K562 (cell line): ENCODE measurements at regions not wholly inside any gene's neighbourhood (a gene's known extent, or its start where the extent isn't known, plus 50 kb on each side); places are given as distances from the start of the nearest gene placed in this dataset.

Experiments
- ATAC-seq: fragments of 200-7000 bp; cut with Tn5 transposase; 3 replicates; pipeline ENCODE4 v1.9.1; 2020; ENCODE audit warnings: moderate library complexity
- BruUV-seq: library from RNA; stranded (reverse); fragments of 400-500 nt; replicated peaks from 2 replicates; lab custom pipeline; 2021; lab: Mats Ljungman, UMichigan
- CTCF ChIA-PET: fragments of 300-600 bp; formaldehyde crosslinking; extraction: SDS; loops from one replicate; lab custom pipeline; 2021; ENCODE audit warnings: low intra/inter-chr PET ratio; lab: Yijun Ruan, JAX
- POLR2A ChIA-PET: fragments of 300-600, 350-650 bp; sonication (Branson Sonifier 250); formaldehyde crosslinking; extraction: SDS; loops from one replicate; lab custom pipeline; 2021; ENCODE audit warnings: antibody characterized with exemption, inconsistent platforms; lab: Yijun Ruan, JAX
- DNase-seq, 4 experiments: peaks; one replicate each; pipeline versions ENCODE4 v3.0.0 to v3.0.0-alpha.2; 2011 to 2018; ENCODE audit warnings: low spot score in 3 of 4, mixed read lengths in 3 of 4; ENCODE audit errors: extremely low read depth in 1 of 4
- FAIRE-seq: peaks from 2 replicates; lab custom pipeline; 2011; peaks lifted over from hg19 to GRCh38; lab: Jason Lieb, UNC
- H2AFZ ChIP-seq: 2 replicates; pipeline ENCODE4 v1.6.0; 2011; ENCODE audit warnings: low read depth, low read length, control low read depth, inconsistent platforms
- H3K27ac ChIP-seq: fragments of 200-600 bp; 3 replicates; pipeline ENCODE4 v1.8.0; 2011; ENCODE audit warnings: low read depth, mild to moderate bottlenecking, control low read depth, inconsistent platforms, low read length, moderate library complexity, mixed read lengths; ENCODE audit errors: extremely low read depth
- H3K27me3 ChIP-seq, 2 experiments: fragments of 300-600 bp in 1 of 2; 2 replicates in 1 of 2; 3 replicates in 1 of 2; pipeline versions ENCODE4 v1.6.0 to v1.8.0; 2011; ENCODE audit warnings: inconsistent platforms in 2 of 2, low read length in 2 of 2, mild to moderate bottlenecking in 1 of 2, mixed read lengths in 1 of 2, moderate library complexity in 1 of 2; ENCODE audit not compliant: control insufficient read depth in 2 of 2, insufficient read depth in 2 of 2
- H3K36me3 ChIP-seq: fragments of 300-600 bp; 3 replicates; pipeline ENCODE4 v1.8.0; 2011; ENCODE audit warnings: mild to moderate bottlenecking, low read length, inconsistent platforms; ENCODE audit not compliant: control insufficient read depth, insufficient read depth
- H3K4me1 ChIP-seq, 2 experiments: fragments of 200-600 bp in 1 of 2; replicated peaks in 1 of 2; 2 replicates in 1 of 2; 3 replicates in 1 of 2; pipeline versions ENCODE4 v1.5.1 to v1.8.0; 2011; ENCODE audit warnings: inconsistent platforms in 2 of 2, low read length in 2 of 2, mild to moderate bottlenecking in 1 of 2, mixed read lengths in 1 of 2, moderate library complexity in 1 of 2; ENCODE audit not compliant: control insufficient read depth in 2 of 2, insufficient read depth in 2 of 2
- H3K4me2 ChIP-seq: 2 replicates; pipeline ENCODE4 v1.6.1; 2011; ENCODE audit warnings: low read length, control low read depth, inconsistent platforms, mixed read lengths; ENCODE audit not compliant: insufficient read depth
- H3K4me3 ChIP-seq: fragments of 200-600 bp; sonication (generic), shearing (Covaris generic); 2 replicates; pipeline ENCODE4 v1.5.1; 2016; ENCODE audit warnings: control low read depth, inconsistent platforms
- H3K79me2 ChIP-seq: fragments of 200-600 bp; 3 replicates; pipeline ENCODE4 v1.8.0; 2011; ENCODE audit warnings: low read length, inconsistent platforms; ENCODE audit not compliant: control insufficient read depth, insufficient read depth
- H3K9ac ChIP-seq, 2 experiments: 2 replicates each; pipeline versions ENCODE4 v1.6.0 to v1.6.1; 2011; ENCODE audit warnings: low read depth in 2 of 2, low read length in 2 of 2, control low read depth in 1 of 2, inconsistent platforms in 1 of 2, mild to moderate bottlenecking in 1 of 2, mixed read lengths in 1 of 2; ENCODE audit not compliant: insufficient read depth in 1 of 2
- H3K9me1 ChIP-seq: one replicate; pipeline ENCODE4 v1.6.0; 2011; ENCODE audit warnings: inconsistent platforms, mild to moderate bottlenecking, low read length, moderate library complexity; ENCODE audit not compliant: control insufficient read depth, insufficient read depth
- H3K9me3 ChIP-seq: replicated peaks from 2 replicates; pipeline ENCODE4 v1.5.1; 2011; ENCODE audit warnings: low read depth, low read length, inconsistent platforms; ENCODE audit not compliant: control insufficient read depth, insufficient read depth
- H4K20me1 ChIP-seq: replicated peaks from 2 replicates; pipeline ENCODE4 v1.6.1; 2011; ENCODE audit warnings: low read length, inconsistent platforms, mixed read lengths; ENCODE audit not compliant: control insufficient read depth, insufficient read depth
- BCL6 ChIP-seq: fragments of 250-450 bp; sonication (Bioruptor Pico); IDR thresholded peaks from 2 replicates; pipeline ENCODE4 v1.4.0; 2020
- ELF2 ChIP-seq: fragments of 250-450 bp; sonication (Bioruptor Pico); IDR thresholded peaks from 2 replicates; pipeline ENCODE4 v1.5.0; 2021; ENCODE audit warnings: mild to moderate bottlenecking
- FUS ChIP-seq: fragments of 200-400 bp; formaldehyde crosslinking; optimal IDR thresholded peaks from 2 replicates; pipeline ENCODE3; 2017; ENCODE audit warnings: low read depth, low read length
- SMARCC2 ChIP-seq: fragments of 450-650 bp; IDR thresholded peaks from 2 replicates; pipeline ENCODE4 v1.6.1; 2017; ENCODE audit warnings: antibody characterized with exemption, moderate library complexity, mild to moderate bottlenecking, low read depth
- ZNF436 ChIP-seq: fragments of 250-450, 450-650 bp; sonication (Bioruptor Pico); formaldehyde crosslinking; IDR thresholded peaks from 2 replicates; pipeline ENCODE4 v1.7.0; 2020; ENCODE audit warnings: mild to moderate bottlenecking
- WGBS: fragments of 100-300 bp; shearing (Covaris generic); methylation state at CpG from one replicate; pipeline ENCODE4 v1.1.6; 2016; ENCODE audit warnings: low coverage, mixed read lengths; ENCODE audit not compliant: insufficient coverage; ENCODE audit errors: missing lambda C conversion rate; 5-methylcytosine and 5-hydroxymethylcytosine counted together
- in situ Hi-C: fragments of 300-500 bp; cut with MboI; formaldehyde crosslinking; loops from 4 replicates; pipeline ENCODE4 v1.15.0; 2018; ENCODE audit warnings: inconsistent platforms, mixed read lengths
- intact Hi-C: fragments of 100-400 bp; cut with micrococcal nuclease; formaldehyde crosslinking; loops from 2 replicates; pipeline ENCODE4 v1.14.2; 2022
- TF ChIP-seq, protein P1 (sequence below), 2 experiments: fragments of 200-800 bp in 1 of 2; sonication (Bioruptor generic) in 1 of 2; sonication (generic) in 1 of 2; formaldehyde crosslinking in 1 of 2; IDR thresholded peaks in 1 of 2; conservative IDR thresholded peaks in 1 of 2; 2 replicates each; pipeline versions ENCODE4 v1.5.0 to v1.6.1; 2016 to 2020; ENCODE audit warnings: missing compliant biosample characterization in 1 of 2, missing genetic modification characterization in 1 of 2, missing genetic modification reagents in 1 of 2
- TF ChIP-seq, protein P2 (sequence below): fragments of 450-650 bp; IDR thresholded peaks from 2 replicates; pipeline ENCODE4 v1.7.0; 2016; ENCODE audit warnings: borderline replicate concordance
- TF ChIP-seq, protein P3 (sequence below): fragments of 450-650 bp; IDR thresholded peaks from 2 replicates; pipeline ENCODE4 v1.6.1; 2017; ENCODE audit warnings: antibody characterized with exemption

DNA sequence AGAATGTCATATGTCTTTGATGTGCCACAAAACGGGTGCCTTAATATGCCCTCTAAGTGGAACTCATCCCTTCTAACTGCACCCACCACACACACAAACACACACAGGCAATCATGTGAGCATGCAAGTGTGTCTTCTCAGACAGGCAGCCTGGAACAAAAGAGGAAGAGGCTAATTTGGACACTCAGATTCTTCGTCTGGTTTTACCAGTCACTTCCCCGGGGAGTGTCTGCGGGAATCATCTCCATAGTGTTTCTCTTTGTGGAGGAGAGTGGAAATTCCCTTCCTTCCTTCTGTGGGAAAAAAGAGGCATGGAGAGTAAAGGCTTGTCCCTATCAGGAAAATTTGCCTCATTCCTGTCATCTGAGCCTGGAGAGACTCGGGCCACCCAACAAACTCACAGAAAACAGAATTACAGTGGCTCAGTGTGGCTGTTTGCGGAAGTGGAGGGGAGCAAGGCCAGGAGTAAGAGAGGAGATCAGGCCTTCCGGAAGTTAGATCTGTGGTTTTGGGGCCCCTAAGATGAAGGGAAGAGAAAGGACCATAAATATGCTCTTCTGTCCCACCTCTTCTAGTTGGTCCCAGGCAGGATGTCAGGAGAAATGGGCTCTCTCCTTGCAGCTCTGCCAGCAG lies 212.6 kb upstream of the SEMA6D start (continued):
- TF ChIP-seq, protein P1, sequence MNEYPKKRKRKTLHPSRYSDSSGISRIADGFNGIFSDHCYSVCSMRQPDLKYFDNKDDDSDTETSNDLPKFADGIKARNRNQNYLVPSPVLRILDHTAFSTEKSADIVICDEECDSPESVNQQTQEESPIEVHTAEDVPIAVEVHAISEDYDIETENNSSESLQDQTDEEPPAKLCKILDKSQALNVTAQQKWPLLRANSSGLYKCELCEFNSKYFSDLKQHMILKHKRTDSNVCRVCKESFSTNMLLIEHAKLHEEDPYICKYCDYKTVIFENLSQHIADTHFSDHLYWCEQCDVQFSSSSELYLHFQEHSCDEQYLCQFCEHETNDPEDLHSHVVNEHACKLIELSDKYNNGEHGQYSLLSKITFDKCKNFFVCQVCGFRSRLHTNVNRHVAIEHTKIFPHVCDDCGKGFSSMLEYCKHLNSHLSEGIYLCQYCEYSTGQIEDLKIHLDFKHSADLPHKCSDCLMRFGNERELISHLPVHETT (CRISPR knock-in tag; conservative IDR thresholded peaks at IDR 0.05 in 1 of 2, IDR thresholded peaks at IDR 0.05 in 1 of 2): no peak
- no peak for TF ChIP-seq FUS

DNA sequence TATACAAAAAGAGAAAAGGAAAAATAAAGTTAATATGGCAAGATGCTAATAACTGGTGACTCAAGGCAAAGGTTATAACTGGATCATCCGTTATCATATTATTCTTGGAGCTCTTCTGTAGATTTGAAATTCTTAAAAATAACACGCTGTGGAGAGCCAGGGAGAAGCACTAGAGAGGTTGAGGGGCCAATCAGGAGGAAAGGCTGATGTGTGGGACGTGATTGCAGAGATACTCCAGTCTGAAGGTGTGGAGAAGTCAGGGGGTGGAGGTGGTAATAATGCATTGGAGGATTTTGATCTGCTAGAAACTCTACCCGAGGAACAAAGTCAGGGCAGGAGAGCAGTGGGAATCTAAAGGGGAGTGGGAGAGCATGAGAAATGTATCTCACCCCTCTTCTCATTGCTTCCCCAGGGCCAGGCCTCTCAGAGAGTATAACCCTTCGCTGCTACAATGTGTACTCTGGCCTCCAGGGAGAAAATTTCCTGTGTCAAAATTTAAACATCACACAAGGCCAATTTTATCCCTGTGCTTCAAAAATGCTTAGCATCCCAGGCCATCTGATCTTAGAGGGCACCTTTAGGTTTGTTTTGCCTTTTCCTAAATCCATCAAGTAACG lies 211.5 kb upstream of the SEMA6D start:
- Histone ChIP-seq H3K9me3 (no peaks in the 10 kb centered on the region; the same call in 1 of the 2 replicates), H3K9me1 (no peaks in the 10 kb centered on the region), H3K9ac (no peak overlapping the region), H3K79me2 (no peaks in the 10 kb centered on the region), H4K20me1 (no peaks in the 10 kb centered on the region), H2AFZ (no peak overlapping the region), H3K4me3 (no peak overlapping the region), H3K36me3 (no peaks in the 10 kb centered on the region), H3K4me2 (no peak overlapping the region), H3K4me1 (no peaks in the 10 kb centered on the region), H3K27ac (no peak overlapping the region), H3K27me3 (no peaks in the 10 kb centered on the region)
- DNase-seq: no peak
- intact Hi-C loops (no loop called here), in situ Hi-C loops (no loop called here)
- ATAC-seq: no peak
- BruUV-seq: no TSS peak
- CTCF ChIA-PET: no interaction called here
- POLR2A ChIA-PET: no interaction called here
- 0% methylated on average over 6 of the region's 6 CpGs for WGBS
- TF ChIP-seq, protein P2, sequence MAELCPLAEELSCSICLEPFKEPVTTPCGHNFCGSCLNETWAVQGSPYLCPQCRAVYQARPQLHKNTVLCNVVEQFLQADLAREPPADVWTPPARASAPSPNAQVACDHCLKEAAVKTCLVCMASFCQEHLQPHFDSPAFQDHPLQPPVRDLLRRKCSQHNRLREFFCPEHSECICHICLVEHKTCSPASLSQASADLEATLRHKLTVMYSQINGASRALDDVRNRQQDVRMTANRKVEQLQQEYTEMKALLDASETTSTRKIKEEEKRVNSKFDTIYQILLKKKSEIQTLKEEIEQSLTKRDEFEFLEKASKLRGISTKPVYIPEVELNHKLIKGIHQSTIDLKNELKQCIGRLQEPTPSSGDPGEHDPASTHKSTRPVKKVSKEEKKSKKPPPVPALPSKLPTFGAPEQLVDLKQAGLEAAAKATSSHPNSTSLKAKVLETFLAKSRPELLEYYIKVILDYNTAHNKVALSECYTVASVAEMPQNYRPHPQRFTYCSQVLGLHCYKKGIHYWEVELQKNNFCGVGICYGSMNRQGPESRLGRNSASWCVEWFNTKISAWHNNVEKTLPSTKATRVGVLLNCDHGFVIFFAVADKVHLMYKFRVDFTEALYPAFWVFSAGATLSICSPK: no peak
- TF ChIP-seq ELF2 (CRISPR knock-in tag) (no peak), BCL6 (CRISPR knock-in tag) (no peak), ZNF436 (CRISPR knock-in tag) (no peak), SMARCC2 (no peak)
- TF ChIP-seq, protein P3, sequence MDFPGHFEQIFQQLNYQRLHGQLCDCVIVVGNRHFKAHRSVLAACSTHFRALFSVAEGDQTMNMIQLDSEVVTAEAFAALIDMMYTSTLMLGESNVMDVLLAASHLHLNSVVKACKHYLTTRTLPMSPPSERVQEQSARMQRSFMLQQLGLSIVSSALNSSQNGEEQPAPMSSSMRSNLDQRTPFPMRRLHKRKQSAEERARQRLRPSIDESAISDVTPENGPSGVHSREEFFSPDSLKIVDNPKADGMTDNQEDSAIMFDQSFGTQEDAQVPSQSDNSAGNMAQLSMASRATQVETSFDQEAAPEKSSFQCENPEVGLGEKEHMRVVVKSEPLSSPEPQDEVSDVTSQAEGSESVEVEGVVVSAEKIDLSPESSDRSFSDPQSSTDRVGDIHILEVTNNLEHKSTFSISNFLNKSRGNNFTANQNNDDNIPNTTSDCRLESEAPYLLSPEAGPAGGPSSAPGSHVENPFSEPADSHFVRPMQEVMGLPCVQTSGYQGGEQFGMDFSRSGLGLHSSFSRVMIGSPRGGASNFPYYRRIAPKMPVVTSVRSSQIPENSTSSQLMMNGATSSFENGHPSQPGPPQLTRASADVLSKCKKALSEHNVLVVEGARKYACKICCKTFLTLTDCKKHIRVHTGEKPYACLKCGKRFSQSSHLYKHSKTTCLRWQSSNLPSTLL: no peak
- no peak for FAIRE-seq
